H9 (cell line): ENCODE measurements at regions not wholly inside any gene's neighbourhood (a gene's known extent, or its start where the extent isn't known, plus 50 kb on each side); places are given as distances from the start of the nearest gene placed in this dataset.

Experiments
- DNase-seq: peaks from one replicate; pipeline ENCODE4 v3.0.0-alpha.2; 2017
- H2AFZ ChIP-seq: one replicate; pipeline ENCODE4 v1.6.1; 2013; ENCODE audit warnings: mild to moderate bottlenecking, low read length, control low read depth, moderate library complexity
- H2AK5ac ChIP-seq: 2 replicates; pipeline ENCODE4 v1.6.1; 2013; ENCODE audit warnings: low read length, control low read depth, mixed read lengths; ENCODE audit not compliant: insufficient read length
- H2BK120ac ChIP-seq: one replicate; pipeline ENCODE4 v1.6.1; 2013; ENCODE audit warnings: low read depth, mild to moderate bottlenecking, low read length, control low read depth, inconsistent platforms; ENCODE audit not compliant: poor library complexity, severe bottlenecking
- H2BK12ac ChIP-seq: 2 replicates; pipeline ENCODE4 v1.6.1; 2013; ENCODE audit warnings: low read length, control low read depth, mixed read lengths, low read depth; ENCODE audit not compliant: insufficient read length
- H2BK15ac ChIP-seq: 2 replicates; pipeline ENCODE4 v1.6.1; 2013; ENCODE audit warnings: low read depth, low read length, control low read depth
- H2BK20ac ChIP-seq: one replicate; pipeline ENCODE4 v1.6.1; 2013; ENCODE audit warnings: low read depth, mild to moderate bottlenecking, low read length, control low read depth, inconsistent platforms; ENCODE audit not compliant: poor library complexity, severe bottlenecking
- H2BK5ac ChIP-seq: 2 replicates; pipeline ENCODE4 v1.6.1; 2013; ENCODE audit warnings: low read length, control low read depth, mixed read lengths; ENCODE audit not compliant: insufficient read length
- H3K14ac ChIP-seq: 2 replicates; pipeline ENCODE4 v1.6.1; 2013; ENCODE audit warnings: low read length, control low read depth; ENCODE audit not compliant: insufficient read depth
- H3K18ac ChIP-seq: 2 replicates; pipeline ENCODE4 v1.6.1; 2013; ENCODE audit warnings: low read depth, mild to moderate bottlenecking, mixed read lengths, low read length, control low read depth; ENCODE audit not compliant: insufficient read length
- H3K23ac ChIP-seq: 2 replicates; pipeline ENCODE4 v1.6.1; 2013; ENCODE audit warnings: low read length, control low read depth, mixed read lengths, low read depth; ENCODE audit not compliant: insufficient read length
- H3K23me2 ChIP-seq: 2 replicates; pipeline ENCODE4 v1.6.1; 2013; ENCODE audit warnings: low read depth, mild to moderate bottlenecking, mixed read lengths, low read length, control low read depth; ENCODE audit not compliant: insufficient read length, poor library complexity, severe bottlenecking
- H3K27ac ChIP-seq: 2 replicates; pipeline ENCODE4 v1.5.1; 2013; ENCODE audit warnings: low read length, control low read depth, mixed read lengths, low read depth; ENCODE audit not compliant: insufficient read length
- H3K27me3 ChIP-seq: 2 replicates; pipeline ENCODE4 v1.6.1; 2013; ENCODE audit warnings: low read length, control low read depth, inconsistent platforms; ENCODE audit not compliant: insufficient read depth
- H3K4ac ChIP-seq: 2 replicates; pipeline ENCODE4 v1.6.1; 2013; ENCODE audit warnings: low read depth, mild to moderate bottlenecking, control low read depth, inconsistent platforms, low read length, moderate library complexity
- H3K4me1 ChIP-seq: 2 replicates; pipeline ENCODE4 v1.6.1; 2013; ENCODE audit warnings: low read length, control low read depth, inconsistent platforms; ENCODE audit not compliant: insufficient read depth
- H3K4me2 ChIP-seq: 2 replicates; pipeline ENCODE4 v1.6.1; 2013; ENCODE audit warnings: low read length, control low read depth, mixed read lengths; ENCODE audit not compliant: insufficient read length, insufficient read depth
- H3K56ac ChIP-seq: 2 replicates; pipeline ENCODE4 v1.6.1; 2013; ENCODE audit warnings: low read depth, mild to moderate bottlenecking, mixed read lengths, low read length, control low read depth; ENCODE audit not compliant: insufficient read length
- H3K79me1 ChIP-seq: 2 replicates; pipeline ENCODE4 v1.6.1; 2013; ENCODE audit warnings: low read depth, mild to moderate bottlenecking, moderate library complexity, low read length, control low read depth, inconsistent platforms; ENCODE audit not compliant: insufficient read depth, poor library complexity, severe bottlenecking
- H3K79me2 ChIP-seq: 2 replicates; pipeline ENCODE4 v1.6.1; 2013; ENCODE audit warnings: low read length, control low read depth, inconsistent platforms; ENCODE audit not compliant: insufficient read depth
- H3K9ac ChIP-seq: 2 replicates; pipeline ENCODE4 v1.6.1; 2013; ENCODE audit warnings: low read length, control low read depth, mixed read lengths; ENCODE audit not compliant: insufficient read length; ENCODE audit errors: extremely low read depth
- H3K9me3 ChIP-seq: one replicate; pipeline ENCODE4 v1.6.1; 2013; ENCODE audit warnings: low read depth, low read length, inconsistent platforms; ENCODE audit not compliant: control insufficient read depth
- H3T11ph ChIP-seq: one replicate; pipeline ENCODE4 v1.6.1; 2013; ENCODE audit warnings: mild to moderate bottlenecking, low read length, control low read depth, inconsistent platforms
- H4K20me1 ChIP-seq: one replicate; pipeline ENCODE4 v1.6.1; 2013; ENCODE audit not compliant: control insufficient read depth, insufficient read length, insufficient read depth
- H4K5ac ChIP-seq: 2 replicates; pipeline ENCODE4 v1.6.1; 2013; ENCODE audit warnings: low read depth, mild to moderate bottlenecking, mixed read lengths, low read length, control low read depth; ENCODE audit not compliant: insufficient read length
- H4K8ac ChIP-seq: replicated peaks from 2 replicates; pipeline ENCODE4 v1.6.1; 2013; ENCODE audit warnings: low read length, control low read depth, mixed read lengths, low read depth; ENCODE audit not compliant: insufficient read length
- H4K91ac ChIP-seq: 2 replicates; pipeline ENCODE4 v1.6.1; 2013; ENCODE audit warnings: low read depth, mild to moderate bottlenecking, moderate library complexity, mixed read lengths, low read length, control low read depth; ENCODE audit not compliant: insufficient read length
- H3K27ac Mint-ChIP-seq, 3 experiments: 2 replicates in 2 of 3; 3 replicates in 1 of 3; pipeline ENCODE4 v1.8.0; 2020 to 2021; ENCODE audit warnings: mixed read lengths in 3 of 3, mild to moderate bottlenecking in 1 of 3, moderate library complexity in 1 of 3
- H3K27me3 Mint-ChIP-seq: 2 replicates; pipeline ENCODE4 v1.8.0; 2021; ENCODE audit warnings: low read depth, mild to moderate bottlenecking, moderate library complexity, mixed read lengths
- H3K36me3 Mint-ChIP-seq, 3 experiments: 2 replicates in 2 of 3; 3 replicates in 1 of 3; pipeline ENCODE4 v1.8.0; 2020 to 2021; ENCODE audit warnings: low read depth in 3 of 3, mixed read lengths in 3 of 3; ENCODE audit not compliant: insufficient read depth in 1 of 3
- H3K4me1 Mint-ChIP-seq, 2 experiments: 2 replicates each; pipeline ENCODE4 v1.8.0; 2020; ENCODE audit warnings: mixed read lengths in 2 of 2
- H3K4me3 Mint-ChIP-seq, 2 experiments: 2 replicates in 1 of 2; 3 replicates in 1 of 2; pipeline ENCODE4 v1.8.0; 2020 to 2021; ENCODE audit warnings: mild to moderate bottlenecking in 2 of 2, mixed read lengths in 2 of 2, moderate library complexity in 1 of 2
- H3K9me3 Mint-ChIP-seq, 2 experiments: 2 replicates in 1 of 2; 3 replicates in 1 of 2; pipeline ENCODE4 v1.8.0; 2020; ENCODE audit warnings: mild to moderate bottlenecking in 2 of 2, mixed read lengths in 2 of 2, moderate library complexity in 1 of 2
- WGBS: extraction: QIAGEN DNeasy Blood & Tissue Kit; methylation state at CpG from one replicate; pipeline ENCODE4 v1.1.7; 2013; ENCODE audit warnings: missing lambda C conversion rate, low lambda C conversion rate, mixed read lengths; ENCODE audit not compliant: insufficient read length; ENCODE audit errors: extremely low coverage; 5-methylcytosine and 5-hydroxymethylcytosine counted together
- TF ChIP-seq, protein P1 (sequence below): fragments of 200-600 bp; sonication (generic); conservative IDR thresholded peaks from 3 replicates; pipeline ENCODE4 v1.8.0; 2021; ENCODE audit warnings: antibody characterized with exemption, mild to moderate bottlenecking

DNA sequence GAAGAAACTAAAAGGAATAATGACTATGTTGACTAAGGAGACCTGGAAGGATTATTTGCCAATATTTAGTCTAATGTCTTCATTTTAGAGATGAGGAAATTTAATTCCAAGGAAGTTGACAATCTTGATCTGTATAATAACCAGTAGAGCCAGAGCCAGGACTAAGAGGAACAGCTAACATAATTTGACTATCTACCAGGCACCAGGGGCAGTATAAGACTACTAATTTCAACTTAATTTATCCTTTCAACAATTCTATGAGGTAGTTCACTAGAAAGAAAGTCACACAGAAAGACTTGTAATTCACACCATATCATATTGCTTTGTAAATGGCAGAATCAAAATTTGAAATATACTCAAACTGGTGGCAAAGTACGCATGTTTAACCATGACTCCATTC, 273.0 kb upstream of the STXBP5 start:
- Histone ChIP-seq H2BK20ac (no peak overlapping the region), H3T11ph (no peak overlapping the region), H3K9me3 (no peaks in the 10 kb centered on the region), H2AK5ac (no peak overlapping the region), H3K14ac (no peak overlapping the region), H3K23ac (no peak overlapping the region), H3K27me3 (no peaks in the 10 kb centered on the region), H3K4me1 (no peaks in the 10 kb centered on the region), H3K79me2 (no peaks in the 10 kb centered on the region), H3K9ac (no peak overlapping the region), H2BK15ac (no peak overlapping the region), H2BK5ac (no peak overlapping the region), H2BK12ac (no peak overlapping the region), H3K4me2 (no peak overlapping the region), H3K18ac (no peak overlapping the region), H3K56ac (no peak overlapping the region), H2AFZ (no peak overlapping the region), H4K91ac (no peak overlapping the region), H3K27ac (no peak overlapping the region), H4K5ac (no peak overlapping the region), H4K8ac (no peak overlapping the region), H3K79me1 (no peaks in the 10 kb centered on the region), H3K4ac (no peak overlapping the region), H4K20me1 (no peaks in the 10 kb centered on the region), H2BK120ac (no peak overlapping the region), H3K23me2 (no peaks in the 10 kb centered on the region)
- H3K27ac Mint-ChIP-seq, result no peak overlapping the region
- no peaks in the 10 kb centered on the region for H3K27me3 Mint-ChIP-seq
- no peaks in the 10 kb centered on the region; a peak in 3 of 7 replicates for H3K36me3 Mint-ChIP-seq
- H3K4me3 Mint-ChIP-seq, result no peak overlapping the region
- peaks cover 0 to 2% of the 10 kb centered on the region in 2 experiments; a peak in 1 of 4 replicates for H3K4me1 Mint-ChIP-seq
- no CpG with 5 or more reads among the region's 1 CpG for WGBS
- DNase-seq, result no peak
- H3K9me3 Mint-ChIP-seq, result peaks cover 0 to 2% of the 10 kb centered on the region in 2 experiments; a peak in 1 of 5 replicates
- TF ChIP-seq, protein P1, sequence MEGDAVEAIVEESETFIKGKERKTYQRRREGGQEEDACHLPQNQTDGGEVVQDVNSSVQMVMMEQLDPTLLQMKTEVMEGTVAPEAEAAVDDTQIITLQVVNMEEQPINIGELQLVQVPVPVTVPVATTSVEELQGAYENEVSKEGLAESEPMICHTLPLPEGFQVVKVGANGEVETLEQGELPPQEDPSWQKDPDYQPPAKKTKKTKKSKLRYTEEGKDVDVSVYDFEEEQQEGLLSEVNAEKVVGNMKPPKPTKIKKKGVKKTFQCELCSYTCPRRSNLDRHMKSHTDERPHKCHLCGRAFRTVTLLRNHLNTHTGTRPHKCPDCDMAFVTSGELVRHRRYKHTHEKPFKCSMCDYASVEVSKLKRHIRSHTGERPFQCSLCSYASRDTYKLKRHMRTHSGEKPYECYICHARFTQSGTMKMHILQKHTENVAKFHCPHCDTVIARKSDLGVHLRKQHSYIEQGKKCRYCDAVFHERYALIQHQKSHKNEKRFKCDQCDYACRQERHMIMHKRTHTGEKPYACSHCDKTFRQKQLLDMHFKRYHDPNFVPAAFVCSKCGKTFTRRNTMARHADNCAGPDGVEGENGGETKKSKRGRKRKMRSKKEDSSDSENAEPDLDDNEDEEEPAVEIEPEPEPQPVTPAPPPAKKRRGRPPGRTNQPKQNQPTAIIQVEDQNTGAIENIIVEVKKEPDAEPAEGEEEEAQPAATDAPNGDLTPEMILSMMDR, result no peak; the same call in 2 of the 3 replicates
